Hematopoietic multipotent progenitor cell (in vitro differentiated cells): ENCODE measurements at regions not wholly inside any gene's neighbourhood (a gene's known extent, or its start where the extent isn't known, plus 50 kb on each side); places are given as distances from the start of the nearest gene placed in this dataset.
A peak's percentile ranks its signal among the peaks of the same experiment; 100 is the strongest.

ENCODE experiments used
- DNase-seq, 3 donors: peaks; one replicate each; pipeline ENCODE4 v3.0.0-alpha.2; 2011 to 2015; ENCODE audit warnings: low read depth in 2 of 3, low spot score in 2 of 3

- no peak for DNase-seq
Observed at GRCh38 chr2:239768907-239769553, 256.1 kb downstream of the NDUFA10 start.

GRCh38 chr2:239768031-239768790, 256.9 kb downstream of the NDUFA10 start:
- DNase-seq: no peak

GRCh38 chr2:239767021-239767905, 257.9 kb downstream of the NDUFA10 start:
- no peak for DNase-seq

GRCh38 chr2:239765911-239766310, 259.2 kb downstream of the NDUFA10 start:
- no peak for DNase-seq

- DNase-seq: no peak
Observed at GRCh38 chr2:239765076-239765845, 259.9 kb downstream of the NDUFA10 start.

GRCh38 chr2:239763433-239764097, 261.6 kb downstream of the NDUFA10 start:
- DNase-seq: no peak

- no peak for DNase-seq
Observed at GRCh38 chr2:239762655-239763269, 262.4 kb downstream of the NDUFA10 start.

GRCh38 chr2:239762106-239762505, 263.0 kb downstream of the NDUFA10 start:
- DNase-seq: no peak

GRCh38 chr2:239760596-239760995, 264.5 kb downstream of the NDUFA10 start:
- DNase-seq: no peak

GRCh38 chr2:239758279-239758877, 266.8 kb downstream of the NDUFA10 start:
- peak in 1 of 3 donors; percentile 43 for DNase-seq

GRCh38 chr2:239756790-239757760, 268.1 kb downstream of the NDUFA10 start:
- DNase-seq: peak in 2 of 3 donors; percentile 53 to 77

- DNase-seq: no peak
Observed at GRCh38 chr2:239756031-239756789, 268.9 kb downstream of the NDUFA10 start.

- no peak for DNase-seq
Observed at GRCh38 chr2:239753401-239753837, 271.7 kb downstream of the NDUFA10 start.

GRCh38 chr2:239752951-239753350, 272.2 kb downstream of the NDUFA10 start:
- DNase-seq: no peak

GRCh38 chr2:239751679-239752355, 273.3 kb downstream of the NDUFA10 start:
- peak in 2 of 3 donors; percentile 54 to 82 for DNase-seq

- DNase-seq: peak in 1 of 3 donors; percentile 52
Observed at GRCh38 chr2:239750929-239751678, 274.0 kb downstream of the NDUFA10 start.
